HepG2 (cell line): ENCODE measurements at regions not wholly inside any gene's neighbourhood (a gene's known extent, or its start where the extent isn't known, plus 50 kb on each side); places are given as distances from the start of the nearest gene placed in this dataset.

Experiments
- ATAC-seq: fragments of 200-7000 bp; cut with Tn5 transposase; 3 replicates; pipeline ENCODE4 v1.9.1; 2020; ENCODE audit warnings: mild to moderate bottlenecking, moderate library complexity
- BruUV-seq: library from RNA; stranded (reverse); fragments of 400-500 nt; replicated peaks from 2 replicates; lab custom pipeline; 2021; lab: Mats Ljungman, UMichigan
- CTCF ChIA-PET: fragments of 300-600 bp; formaldehyde crosslinking; extraction: SDS; loops from one replicate; lab custom pipeline; 2021; ENCODE audit warnings: low total read pairs, inconsistent platforms, low intra/inter-chr PET ratio; lab: Yijun Ruan, JAX
- POLR2A ChIA-PET: fragments of 350-600 bp; sonication (Branson Sonifier 250); formaldehyde crosslinking; loops from one replicate; lab custom pipeline; 2020; ENCODE audit warnings: antibody characterized with exemption, inconsistent platforms; lab: Yijun Ruan, JAX
- DNase-seq: peaks from one replicate; pipeline ENCODE4 v3.0.0-alpha.2; 2015; ENCODE audit warnings: low spot score
- FAIRE-seq: peaks from 3 replicates; lab custom pipeline; 2011; peaks lifted over from hg19 to GRCh38; lab: Jason Lieb, UNC
- H2AFZ ChIP-seq: one replicate; pipeline ENCODE4 v1.6.1; 2011; ENCODE audit warnings: low read length, inconsistent platforms
- H3K27ac ChIP-seq: fragments of 300-600 bp; 3 replicates; pipeline ENCODE4 v1.8.0; 2011; ENCODE audit warnings: mixed run types, mild to moderate bottlenecking, mixed read lengths, low read length, inconsistent platforms; ENCODE audit not compliant: insufficient read depth; ENCODE audit errors: extremely low read length
- H3K27me3 ChIP-seq, 2 experiments: fragments of 200-600 bp in 1 of 2; 2 replicates in 1 of 2; 3 replicates in 1 of 2; pipeline versions ENCODE4 v1.6.0 to v1.8.0; 2011; ENCODE audit warnings: low read length in 2 of 2, mild to moderate bottlenecking in 2 of 2, moderate library complexity in 2 of 2, inconsistent platforms in 1 of 2; ENCODE audit not compliant: insufficient read depth in 2 of 2, control insufficient read depth in 1 of 2
- H3K36me3 ChIP-seq, 2 experiments: fragments of 200-600 bp in 1 of 2; replicated peaks in 1 of 2; 2 replicates in 1 of 2; 3 replicates in 1 of 2; pipeline versions ENCODE4 v1.5.1 to v1.8.0; 2011; ENCODE audit warnings: low read length in 2 of 2, inconsistent platforms in 1 of 2; ENCODE audit not compliant: insufficient read depth in 2 of 2, control insufficient read depth in 1 of 2
- H3K4me1 ChIP-seq: 2 replicates; pipeline ENCODE4 v1.5.1; 2012; ENCODE audit warnings: low read length, inconsistent platforms; ENCODE audit not compliant: insufficient read depth
- H3K4me2 ChIP-seq: 2 replicates; pipeline ENCODE4 v1.6.0; 2011; ENCODE audit warnings: low read depth, low read length, inconsistent platforms
- H3K4me3 ChIP-seq, 3 experiments: fragments of 200-600 bp in 1 of 3; sonication (generic), shearing (Covaris generic) in 1 of 3; replicated peaks in 1 of 3; 2 replicates each; pipeline ENCODE4 v1.5.1; 2011 to 2016; ENCODE audit warnings: low read length in 3 of 3, inconsistent platforms in 2 of 3, low read depth in 2 of 3, mild to moderate bottlenecking in 2 of 3, control low read depth in 1 of 3, mixed read lengths in 1 of 3; ENCODE audit not compliant: insufficient read depth in 1 of 3
- H3K79me2 ChIP-seq: one replicate; pipeline ENCODE4 v1.6.1; 2011; ENCODE audit warnings: low read length, inconsistent platforms; ENCODE audit not compliant: insufficient read depth
- H3K9ac ChIP-seq: 2 replicates; pipeline ENCODE4 v1.6.0; 2011; ENCODE audit warnings: mild to moderate bottlenecking, low read depth, low read length, inconsistent platforms; ENCODE audit not compliant: insufficient read depth
- H3K9me3 ChIP-seq: 2 replicates; pipeline ENCODE4 v1.5.1; 2012; ENCODE audit warnings: mild to moderate bottlenecking, low read length
- H4K20me1 ChIP-seq: 2 replicates; pipeline ENCODE4 v1.6.0; 2011; ENCODE audit warnings: inconsistent platforms, mild to moderate bottlenecking, low read length, moderate library complexity; ENCODE audit not compliant: insufficient read depth
- ATF2 ChIP-seq: sonication (generic); formaldehyde crosslinking; IDR thresholded peaks from 2 replicates; pipeline ENCODE4 v1.4.0; 2020; ENCODE audit warnings: missing genetic modification reagents
- ETV6 ChIP-seq: sonication (generic); formaldehyde crosslinking; conservative IDR thresholded peaks from 2 replicates; pipeline ENCODE4 v1.4.0; 2020; ENCODE audit warnings: missing genetic modification reagents
- FOXA1 ChIP-seq, 2 experiments: fragments of 450-650 bp in 1 of 2; sonication (generic) in 1 of 2; formaldehyde crosslinking in 1 of 2; IDR thresholded peaks; 2 replicates each; pipeline versions ENCODE4 v1.4.0 to v1.6.1; 2016 to 2020; ENCODE audit warnings: missing genetic modification reagents in 1 of 2
- JUN ChIP-seq: sonication (generic); formaldehyde crosslinking; IDR thresholded peaks from 2 replicates; pipeline ENCODE4 v1.4.0; 2020; ENCODE audit warnings: mild to moderate bottlenecking, missing genetic modification reagents
- KDM6A ChIP-seq: IDR thresholded peaks from 2 replicates; pipeline ENCODE4 v1.6.1; 2016; ENCODE audit warnings: low read depth
- LCORL ChIP-seq, 2 experiments: fragments of 450-650 bp in 1 of 2; sonication (generic) in 1 of 2; formaldehyde crosslinking in 1 of 2; IDR thresholded peaks; 2 replicates each; pipeline versions ENCODE4 v1.5.0 to v1.6.1; 2017 to 2020; ENCODE audit warnings: antibody characterized with exemption in 1 of 2, missing genetic modification reagents in 1 of 2
- MAFG ChIP-seq: sonication (generic); formaldehyde crosslinking; IDR thresholded peaks from 2 replicates; pipeline ENCODE4 v1.5.1; 2020; ENCODE audit warnings: mild to moderate bottlenecking, missing genetic modification reagents
- MBNL3 ChIP-seq: fragments of 250-450 bp; sonication (Bioruptor Pico); conservative IDR thresholded peaks from 2 replicates; pipeline ENCODE4 v1.8.0; 2022; ENCODE audit warnings: mild to moderate bottlenecking, inconsistent platforms
- NRL ChIP-seq: sonication (generic); formaldehyde crosslinking; IDR thresholded peaks from 2 replicates; pipeline ENCODE4 v1.5.0; 2020; ENCODE audit warnings: missing genetic modification reagents, mild to moderate bottlenecking, moderate library complexity, borderline replicate concordance
- POLR2A ChIP-seq, 2 experiments: IDR thresholded peaks; 2 replicates each; pipeline ENCODE4 v1.6.1; 2011; ENCODE audit warnings: low read depth in 2 of 2, low read length in 2 of 2, mild to moderate bottlenecking in 1 of 2, moderate library complexity in 1 of 2; ENCODE audit not compliant: insufficient read depth in 1 of 2
- PRMT3 ChIP-seq: sonication (generic); formaldehyde crosslinking; IDR thresholded peaks from 2 replicates; pipeline ENCODE4 v1.8.1; 2022; ENCODE audit warnings: low read depth, mild to moderate bottlenecking, moderate library complexity, missing genetic modification reagents, borderline replicate concordance
- RXRA ChIP-seq: sonication (generic); formaldehyde crosslinking; IDR thresholded peaks from 2 replicates; pipeline ENCODE4 v1.5.1; 2020; ENCODE audit warnings: missing genetic modification reagents
- SMAD1 ChIP-seq: sonication (generic); formaldehyde crosslinking; IDR thresholded peaks from 2 replicates; pipeline ENCODE4 v1.4.0; 2020; ENCODE audit warnings: missing genetic modification reagents, low read depth, mild to moderate bottlenecking, borderline replicate concordance
- ZBTB10 ChIP-seq: sonication (generic); formaldehyde crosslinking; IDR thresholded peaks from 2 replicates; pipeline ENCODE4 v1.4.0; 2020; ENCODE audit warnings: missing genetic modification reagents, borderline replicate concordance
- ZBTB20 ChIP-seq: sonication (generic); formaldehyde crosslinking; IDR thresholded peaks from 2 replicates; pipeline ENCODE4 v1.8.1; 2023; ENCODE audit warnings: missing genetic modification reagents, low read depth, mild to moderate bottlenecking, borderline replicate concordance
- ZNF510 ChIP-seq: sonication (generic); formaldehyde crosslinking; IDR thresholded peaks from 2 replicates; pipeline ENCODE4 v1.4.0; 2020; ENCODE audit warnings: low read depth, mild to moderate bottlenecking, missing genetic modification reagents
- ZSCAN31 ChIP-seq: sonication (generic); formaldehyde crosslinking; IDR thresholded peaks from 2 replicates; pipeline ENCODE4 v1.5.0; 2020; ENCODE audit warnings: low read depth, mild to moderate bottlenecking, missing genetic modification reagents
- WGBS: methylation state at CpG from one replicate; pipeline ENCODE4 v1.1.6; 2017; ENCODE audit warnings: low lambda C conversion rate; 5-methylcytosine and 5-hydroxymethylcytosine counted together
- in situ Hi-C: cut with HindIII; loops from 2 replicates; pipeline ENCODE4 v1.10.0; 2017; ENCODE audit warnings: low pct_unique_long_range_greater_than_20kb; ENCODE audit not compliant: extremely low pct_ligation_motif_present
- intact Hi-C: fragments of 100-400 bp; cut with micrococcal nuclease; formaldehyde crosslinking; loops from one replicate; pipeline ENCODE4 v1.10.0; 2022; ENCODE audit not compliant: unreplicated experiment
- TF ChIP-seq, protein P1 (sequence below): sonication (generic); formaldehyde crosslinking; IDR thresholded peaks from 2 replicates; pipeline ENCODE4 v1.5.0; 2020; ENCODE audit warnings: missing genetic modification reagents
- TF ChIP-seq, protein P2 (sequence below): sonication (generic); formaldehyde crosslinking; IDR thresholded peaks from 2 replicates; pipeline ENCODE4 v1.4.0; 2020; ENCODE audit warnings: mild to moderate bottlenecking, low read depth, missing genetic modification reagents

- H4K20me1 ChIP-seq, result no peaks in the 10 kb centered on the region
- no peak overlapping the region for H3K9ac ChIP-seq
- ChIA-PET POLR2A (no interaction called here), CTCF (no interaction called here)
- in situ Hi-C loops, result no loop called here
- H3K79me2 ChIP-seq, result no peaks in the 10 kb centered on the region
- no peak overlapping the region for H3K4me2 ChIP-seq
- H3K9me3 ChIP-seq, result no peaks in the 10 kb centered on the region
- no peak for ATAC-seq
- H3K27me3 ChIP-seq, result peaks cover 0 to 13% of the 10 kb centered on the region in 2 experiments; a peak in 3 of 5 replicates
- WGBS, result 21% methylated on average over 7 of the region's 7 CpGs
- H3K27ac ChIP-seq, result no peak overlapping the region
- no peaks in the 10 kb centered on the region for H3K4me1 ChIP-seq
- no peaks in the 10 kb centered on the region for H3K36me3 ChIP-seq
- no peak overlapping the region for H3K4me3 ChIP-seq
- DNase-seq, result no peak
- FAIRE-seq, result no peak
- no TSS peak for BruUV-seq
- H2AFZ ChIP-seq, result no peak overlapping the region
- intact Hi-C loops, result no loop called here
- no peak for TF ChIP-seq ZBTB20
- TF ChIP-seq POLR2A (IDR thresholded peaks at IDR 0.05; ENCODE audit: insufficient read depth in 1 of 2, low read depth in 2 of 2, low read length in 2 of 2), result no peak
- no peak for TF ChIP-seq ZBTB10 (CRISPR knock-in tag)
- TF ChIP-seq RXRA (CRISPR knock-in tag), result no peak
- TF ChIP-seq FOXA1 (IDR thresholded peaks at IDR 0.05), result no peak
- no peak for TF ChIP-seq FOXA1 (CRISPR knock-in tag; IDR thresholded peaks at IDR 0.05)
- TF ChIP-seq, protein P1, sequence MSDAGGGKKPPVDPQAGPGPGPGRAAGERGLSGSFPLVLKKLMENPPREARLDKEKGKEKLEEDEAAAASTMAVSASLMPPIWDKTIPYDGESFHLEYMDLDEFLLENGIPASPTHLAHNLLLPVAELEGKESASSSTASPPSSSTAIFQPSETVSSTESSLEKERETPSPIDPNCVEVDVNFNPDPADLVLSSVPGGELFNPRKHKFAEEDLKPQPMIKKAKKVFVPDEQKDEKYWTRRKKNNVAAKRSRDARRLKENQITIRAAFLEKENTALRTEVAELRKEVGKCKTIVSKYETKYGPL (CRISPR knock-in tag), result no peak
- TF ChIP-seq, protein P2, sequence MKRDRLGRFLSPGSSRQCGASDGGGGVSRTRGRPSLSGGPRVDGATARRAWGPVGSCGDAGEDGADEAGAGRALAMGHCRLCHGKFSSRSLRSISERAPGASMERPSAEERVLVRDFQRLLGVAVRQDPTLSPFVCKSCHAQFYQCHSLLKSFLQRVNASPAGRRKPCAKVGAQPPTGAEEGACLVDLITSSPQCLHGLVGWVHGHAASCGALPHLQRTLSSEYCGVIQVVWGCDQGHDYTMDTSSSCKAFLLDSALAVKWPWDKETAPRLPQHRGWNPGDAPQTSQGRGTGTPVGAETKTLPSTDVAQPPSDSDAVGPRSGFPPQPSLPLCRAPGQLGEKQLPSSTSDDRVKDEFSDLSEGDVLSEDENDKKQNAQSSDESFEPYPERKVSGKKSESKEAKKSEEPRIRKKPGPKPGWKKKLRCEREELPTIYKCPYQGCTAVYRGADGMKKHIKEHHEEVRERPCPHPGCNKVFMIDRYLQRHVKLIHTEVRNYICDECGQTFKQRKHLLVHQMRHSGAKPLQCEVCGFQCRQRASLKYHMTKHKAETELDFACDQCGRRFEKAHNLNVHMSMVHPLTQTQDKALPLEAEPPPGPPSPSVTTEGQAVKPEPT (CRISPR knock-in tag), result no peak
- TF ChIP-seq JUN, result no peak
- TF ChIP-seq ZNF510 (CRISPR knock-in tag), result no peak
- no peak for TF ChIP-seq LCORL (IDR thresholded peaks at IDR 0.05)
- no peak for TF ChIP-seq LCORL (CRISPR knock-in tag; IDR thresholded peaks at IDR 0.05)
- no peak for TF ChIP-seq PRMT3 (CRISPR knock-in tag)
- no peak for TF ChIP-seq SMAD1
- no peak for TF ChIP-seq NRL (CRISPR knock-in tag)
- no peak for TF ChIP-seq MAFG (CRISPR knock-in tag)
- TF ChIP-seq ETV6 (CRISPR knock-in tag), result no peak
- TF ChIP-seq KDM6A (CRISPR knock-in tag), result no peak
- no peak for TF ChIP-seq MBNL3
- no peak for TF ChIP-seq ATF2 (CRISPR knock-in tag)
- TF ChIP-seq ZSCAN31, result no peak
These were observed 377.7 kb upstream of the KLF6 start for GRCh38 chr10:4162571-4163286.
